H9 (cell line): ENCODE measurements at regions not wholly inside any gene's neighbourhood (a gene's known extent, or its start where the extent isn't known, plus 50 kb on each side); places are given as distances from the start of the nearest gene placed in this dataset.

ENCODE experiments used
- DNase-seq: peaks from one replicate; pipeline ENCODE4 v3.0.0-alpha.2; 2017
- H2AFZ ChIP-seq: one replicate; pipeline ENCODE4 v1.6.1; 2013; ENCODE audit warnings: mild to moderate bottlenecking, low read length, control low read depth, moderate library complexity
- H2AK5ac ChIP-seq: 2 replicates; pipeline ENCODE4 v1.6.1; 2013; ENCODE audit warnings: low read length, control low read depth, mixed read lengths; ENCODE audit not compliant: insufficient read length
- H2BK120ac ChIP-seq: one replicate; pipeline ENCODE4 v1.6.1; 2013; ENCODE audit warnings: low read depth, mild to moderate bottlenecking, low read length, control low read depth, inconsistent platforms; ENCODE audit not compliant: poor library complexity, severe bottlenecking
- H2BK12ac ChIP-seq: 2 replicates; pipeline ENCODE4 v1.6.1; 2013; ENCODE audit warnings: low read length, control low read depth, mixed read lengths, low read depth; ENCODE audit not compliant: insufficient read length
- H2BK15ac ChIP-seq: 2 replicates; pipeline ENCODE4 v1.6.1; 2013; ENCODE audit warnings: low read depth, low read length, control low read depth
- H2BK20ac ChIP-seq: one replicate; pipeline ENCODE4 v1.6.1; 2013; ENCODE audit warnings: low read depth, mild to moderate bottlenecking, low read length, control low read depth, inconsistent platforms; ENCODE audit not compliant: poor library complexity, severe bottlenecking
- H2BK5ac ChIP-seq: 2 replicates; pipeline ENCODE4 v1.6.1; 2013; ENCODE audit warnings: low read length, control low read depth, mixed read lengths; ENCODE audit not compliant: insufficient read length
- H3K14ac ChIP-seq: 2 replicates; pipeline ENCODE4 v1.6.1; 2013; ENCODE audit warnings: low read length, control low read depth; ENCODE audit not compliant: insufficient read depth
- H3K18ac ChIP-seq: 2 replicates; pipeline ENCODE4 v1.6.1; 2013; ENCODE audit warnings: low read depth, mild to moderate bottlenecking, mixed read lengths, low read length, control low read depth; ENCODE audit not compliant: insufficient read length
- H3K23ac ChIP-seq: 2 replicates; pipeline ENCODE4 v1.6.1; 2013; ENCODE audit warnings: low read length, control low read depth, mixed read lengths, low read depth; ENCODE audit not compliant: insufficient read length
- H3K23me2 ChIP-seq: 2 replicates; pipeline ENCODE4 v1.6.1; 2013; ENCODE audit warnings: low read depth, mild to moderate bottlenecking, mixed read lengths, low read length, control low read depth; ENCODE audit not compliant: insufficient read length, poor library complexity, severe bottlenecking
- H3K27ac ChIP-seq: 2 replicates; pipeline ENCODE4 v1.5.1; 2013; ENCODE audit warnings: low read length, control low read depth, mixed read lengths, low read depth; ENCODE audit not compliant: insufficient read length
- H3K27me3 ChIP-seq: 2 replicates; pipeline ENCODE4 v1.6.1; 2013; ENCODE audit warnings: low read length, control low read depth, inconsistent platforms; ENCODE audit not compliant: insufficient read depth
- H3K4ac ChIP-seq: 2 replicates; pipeline ENCODE4 v1.6.1; 2013; ENCODE audit warnings: low read depth, mild to moderate bottlenecking, control low read depth, inconsistent platforms, low read length, moderate library complexity
- H3K4me1 ChIP-seq: 2 replicates; pipeline ENCODE4 v1.6.1; 2013; ENCODE audit warnings: low read length, control low read depth, inconsistent platforms; ENCODE audit not compliant: insufficient read depth
- H3K4me2 ChIP-seq: 2 replicates; pipeline ENCODE4 v1.6.1; 2013; ENCODE audit warnings: low read length, control low read depth, mixed read lengths; ENCODE audit not compliant: insufficient read length, insufficient read depth
- H3K56ac ChIP-seq: 2 replicates; pipeline ENCODE4 v1.6.1; 2013; ENCODE audit warnings: low read depth, mild to moderate bottlenecking, mixed read lengths, low read length, control low read depth; ENCODE audit not compliant: insufficient read length
- H3K79me1 ChIP-seq: 2 replicates; pipeline ENCODE4 v1.6.1; 2013; ENCODE audit warnings: low read depth, mild to moderate bottlenecking, moderate library complexity, low read length, control low read depth, inconsistent platforms; ENCODE audit not compliant: insufficient read depth, poor library complexity, severe bottlenecking
- H3K79me2 ChIP-seq: 2 replicates; pipeline ENCODE4 v1.6.1; 2013; ENCODE audit warnings: low read length, control low read depth, inconsistent platforms; ENCODE audit not compliant: insufficient read depth
- H3K9ac ChIP-seq: 2 replicates; pipeline ENCODE4 v1.6.1; 2013; ENCODE audit warnings: low read length, control low read depth, mixed read lengths; ENCODE audit not compliant: insufficient read length; ENCODE audit errors: extremely low read depth
- H3K9me3 ChIP-seq: one replicate; pipeline ENCODE4 v1.6.1; 2013; ENCODE audit warnings: low read depth, low read length, inconsistent platforms; ENCODE audit not compliant: control insufficient read depth
- H3T11ph ChIP-seq: one replicate; pipeline ENCODE4 v1.6.1; 2013; ENCODE audit warnings: mild to moderate bottlenecking, low read length, control low read depth, inconsistent platforms
- H4K20me1 ChIP-seq: one replicate; pipeline ENCODE4 v1.6.1; 2013; ENCODE audit not compliant: control insufficient read depth, insufficient read length, insufficient read depth
- H4K5ac ChIP-seq: 2 replicates; pipeline ENCODE4 v1.6.1; 2013; ENCODE audit warnings: low read depth, mild to moderate bottlenecking, mixed read lengths, low read length, control low read depth; ENCODE audit not compliant: insufficient read length
- H4K8ac ChIP-seq: replicated peaks from 2 replicates; pipeline ENCODE4 v1.6.1; 2013; ENCODE audit warnings: low read length, control low read depth, mixed read lengths, low read depth; ENCODE audit not compliant: insufficient read length
- H4K91ac ChIP-seq: 2 replicates; pipeline ENCODE4 v1.6.1; 2013; ENCODE audit warnings: low read depth, mild to moderate bottlenecking, moderate library complexity, mixed read lengths, low read length, control low read depth; ENCODE audit not compliant: insufficient read length
- H3K27ac Mint-ChIP-seq, 3 experiments: 2 replicates in 2 of 3; 3 replicates in 1 of 3; pipeline ENCODE4 v1.8.0; 2020 to 2021; ENCODE audit warnings: mixed read lengths in 3 of 3, mild to moderate bottlenecking in 1 of 3, moderate library complexity in 1 of 3
- H3K27me3 Mint-ChIP-seq: 2 replicates; pipeline ENCODE4 v1.8.0; 2021; ENCODE audit warnings: low read depth, mild to moderate bottlenecking, moderate library complexity, mixed read lengths
- H3K36me3 Mint-ChIP-seq, 3 experiments: 2 replicates in 2 of 3; 3 replicates in 1 of 3; pipeline ENCODE4 v1.8.0; 2020 to 2021; ENCODE audit warnings: low read depth in 3 of 3, mixed read lengths in 3 of 3; ENCODE audit not compliant: insufficient read depth in 1 of 3
- H3K4me1 Mint-ChIP-seq, 2 experiments: 2 replicates each; pipeline ENCODE4 v1.8.0; 2020; ENCODE audit warnings: mixed read lengths in 2 of 2
- H3K4me3 Mint-ChIP-seq, 2 experiments: 2 replicates in 1 of 2; 3 replicates in 1 of 2; pipeline ENCODE4 v1.8.0; 2020 to 2021; ENCODE audit warnings: mild to moderate bottlenecking in 2 of 2, mixed read lengths in 2 of 2, moderate library complexity in 1 of 2
- H3K9me3 Mint-ChIP-seq, 2 experiments: 2 replicates in 1 of 2; 3 replicates in 1 of 2; pipeline ENCODE4 v1.8.0; 2020; ENCODE audit warnings: mild to moderate bottlenecking in 2 of 2, mixed read lengths in 2 of 2, moderate library complexity in 1 of 2
- WGBS: extraction: QIAGEN DNeasy Blood & Tissue Kit; methylation state at CpG from one replicate; pipeline ENCODE4 v1.1.7; 2013; ENCODE audit warnings: missing lambda C conversion rate, low lambda C conversion rate, mixed read lengths; ENCODE audit not compliant: insufficient read length; ENCODE audit errors: extremely low coverage; 5-methylcytosine and 5-hydroxymethylcytosine counted together
- TF ChIP-seq, protein P1 (sequence below): fragments of 200-600 bp; sonication (generic); conservative IDR thresholded peaks from 3 replicates; pipeline ENCODE4 v1.8.0; 2021; ENCODE audit warnings: antibody characterized with exemption, mild to moderate bottlenecking

DNA sequence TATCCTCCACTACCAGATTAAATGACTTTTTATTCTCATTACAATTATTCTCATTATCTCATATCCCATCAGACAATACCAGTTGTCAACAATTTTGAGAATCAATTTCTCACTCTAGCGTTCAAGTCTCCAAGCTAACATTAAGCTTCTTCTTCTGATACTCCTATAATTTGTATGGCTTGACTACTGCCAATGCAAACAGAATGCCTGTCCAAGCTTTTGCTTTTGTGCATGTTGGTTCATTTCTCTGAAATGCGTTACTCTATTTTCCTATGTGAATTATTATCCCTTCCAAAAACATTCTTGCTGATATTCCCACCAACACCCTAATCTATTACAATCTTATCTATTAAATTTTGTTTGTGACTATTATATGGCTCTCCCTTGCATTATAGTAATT is 1602.3 kb downstream of the C4orf33 start:
- WGBS = no CpG with 5 or more reads among the region's 2 CpGs
- H2BK5ac ChIP-seq = no peak overlapping the region
- no peak overlapping the region for H2BK120ac ChIP-seq
- H3K79me2 ChIP-seq = no peaks in the 10 kb centered on the region
- H4K5ac ChIP-seq = no peak overlapping the region
- Mint-ChIP-seq H3K4me3 (no peak overlapping the region), H3K36me3 (no peaks in the 10 kb centered on the region), H3K9me3 (no peaks in the 10 kb centered on the region), H3K4me1 (peaks cover 9 to 11% of the 10 kb centered on the region in 2 experiments), H3K27ac (no peak overlapping the region), H3K27me3 (no peaks in the 10 kb centered on the region)
- H2BK15ac ChIP-seq = no peak overlapping the region
- no peak overlapping the region for H2AK5ac ChIP-seq
- H3K79me1 ChIP-seq = no peaks in the 10 kb centered on the region
- H3K4ac ChIP-seq = no peak overlapping the region
- no peak overlapping the region for H4K8ac ChIP-seq
- no peaks in the 10 kb centered on the region for H4K20me1 ChIP-seq
- H3K23me2 ChIP-seq = no peaks in the 10 kb centered on the region
- no peaks in the 10 kb centered on the region for H3K9me3 ChIP-seq
- H3K4me1 ChIP-seq = no peaks in the 10 kb centered on the region
- no peak overlapping the region for H3K9ac ChIP-seq
- no peaks in the 10 kb centered on the region for H3K27me3 ChIP-seq
- no peak overlapping the region for H3K23ac ChIP-seq
- no peak overlapping the region for H3K18ac ChIP-seq
- no peak overlapping the region for H3K14ac ChIP-seq
- no peak overlapping the region for H3K4me2 ChIP-seq
- H3K27ac ChIP-seq = no peak overlapping the region
- H4K91ac ChIP-seq = no peak overlapping the region
- H3K56ac ChIP-seq = no peak overlapping the region
- H2BK12ac ChIP-seq = no peak overlapping the region
- H3T11ph ChIP-seq = no peak overlapping the region
- H2AFZ ChIP-seq = no peak overlapping the region
- no peak for DNase-seq
- no peak overlapping the region for H2BK20ac ChIP-seq
- TF ChIP-seq, protein P1, sequence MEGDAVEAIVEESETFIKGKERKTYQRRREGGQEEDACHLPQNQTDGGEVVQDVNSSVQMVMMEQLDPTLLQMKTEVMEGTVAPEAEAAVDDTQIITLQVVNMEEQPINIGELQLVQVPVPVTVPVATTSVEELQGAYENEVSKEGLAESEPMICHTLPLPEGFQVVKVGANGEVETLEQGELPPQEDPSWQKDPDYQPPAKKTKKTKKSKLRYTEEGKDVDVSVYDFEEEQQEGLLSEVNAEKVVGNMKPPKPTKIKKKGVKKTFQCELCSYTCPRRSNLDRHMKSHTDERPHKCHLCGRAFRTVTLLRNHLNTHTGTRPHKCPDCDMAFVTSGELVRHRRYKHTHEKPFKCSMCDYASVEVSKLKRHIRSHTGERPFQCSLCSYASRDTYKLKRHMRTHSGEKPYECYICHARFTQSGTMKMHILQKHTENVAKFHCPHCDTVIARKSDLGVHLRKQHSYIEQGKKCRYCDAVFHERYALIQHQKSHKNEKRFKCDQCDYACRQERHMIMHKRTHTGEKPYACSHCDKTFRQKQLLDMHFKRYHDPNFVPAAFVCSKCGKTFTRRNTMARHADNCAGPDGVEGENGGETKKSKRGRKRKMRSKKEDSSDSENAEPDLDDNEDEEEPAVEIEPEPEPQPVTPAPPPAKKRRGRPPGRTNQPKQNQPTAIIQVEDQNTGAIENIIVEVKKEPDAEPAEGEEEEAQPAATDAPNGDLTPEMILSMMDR = no peak
